ENCODE measurements at regions not wholly inside any gene's neighbourhood (a gene's known extent, or its start where the extent isn't known, plus 50 kb on each side); places are given as distances from the start of the nearest gene placed in this dataset.

DNA sequence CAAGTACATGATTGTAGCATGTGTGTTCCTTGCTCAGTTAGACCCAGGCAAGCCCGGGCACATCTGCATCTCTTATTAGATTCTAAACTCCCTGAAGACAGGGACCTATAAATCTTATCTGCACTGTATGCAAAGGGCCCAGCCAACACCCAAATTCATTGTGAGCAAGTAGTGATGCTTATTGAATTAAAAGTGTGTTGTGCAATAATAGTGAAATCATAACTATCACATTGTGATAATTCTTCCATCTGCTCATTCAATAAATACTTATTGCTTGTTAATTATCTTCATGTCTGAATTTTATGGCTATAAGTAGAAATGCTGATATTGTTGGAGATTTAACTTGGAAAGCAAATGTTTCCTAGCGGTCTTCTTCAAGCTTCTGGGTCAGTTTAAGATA lies 387.5 kb downstream of the SLC4A3 start:
- Mint-ChIP-seq H3K4me1 (no peaks in the 10 kb centered on the region), H3K27ac (no peak overlapping the region), H3K36me3 (ENCODE audit: insufficient read depth in 1 of 3, low read depth in 3 of 3) (no peaks in the 10 kb centered on the region), H3K9me3 (no peaks in the 10 kb centered on the region; a peak in 1 of 5 replicates), H3K27me3 (ENCODE audit: low read depth) (no peaks in the 10 kb centered on the region), H3K4me3 (no peak overlapping the region)
- Histone ChIP-seq H4K5ac (ENCODE audit: insufficient read length, low read depth, low read length) (no peak overlapping the region), H2BK15ac (ENCODE audit: low read depth, low read length) (no peak overlapping the region), H3K79me2 (ENCODE audit: insufficient read depth, low read length) (no peaks in the 10 kb centered on the region), H3K23me2 (ENCODE audit: insufficient read length, low read depth, low read length, poor library complexity, severe bottlenecking) (no peaks in the 10 kb centered on the region), H4K20me1 (ENCODE audit: control insufficient read depth, insufficient read depth, insufficient read length) (no peaks in the 10 kb centered on the region), H3K27me3 (ENCODE audit: insufficient read depth, low read length) (no peaks in the 10 kb centered on the region), H3K56ac (ENCODE audit: insufficient read length, low read depth, low read length) (no peak overlapping the region), H3K4ac (ENCODE audit: low read depth, low read length) (no peak overlapping the region), H3K23ac (ENCODE audit: insufficient read length, low read depth, low read length) (no peak overlapping the region), H4K8ac (replicated peaks; ENCODE audit: insufficient read length, low read depth, low read length) (no peak overlapping the region), H3K79me1 (ENCODE audit: insufficient read depth, low read depth, low read length, poor library complexity, severe bottlenecking) (no peaks in the 10 kb centered on the region), H3K9me3 (ENCODE audit: control insufficient read depth, low read depth, low read length) (no peaks in the 10 kb centered on the region), H3K9ac (ENCODE audit: extremely low read depth, insufficient read length, low read length) (no peak overlapping the region), H2BK20ac (ENCODE audit: low read depth, low read length, poor library complexity, severe bottlenecking) (no peak overlapping the region), H3K18ac (ENCODE audit: insufficient read length, low read depth, low read length) (no peak overlapping the region), H3K4me1 (ENCODE audit: insufficient read depth, low read length) (no peaks in the 10 kb centered on the region), H2BK5ac (ENCODE audit: insufficient read length, low read length) (no peak overlapping the region), H3T11ph (ENCODE audit: low read length) (no peak overlapping the region), H3K27ac (ENCODE audit: insufficient read length, low read depth, low read length) (no peak overlapping the region), H2BK120ac (ENCODE audit: low read depth, low read length, poor library complexity, severe bottlenecking) (no peak overlapping the region), H3K14ac (ENCODE audit: insufficient read depth, low read length) (no peak overlapping the region), H2AFZ (ENCODE audit: low read length) (no peak overlapping the region), H3K4me2 (ENCODE audit: insufficient read depth, insufficient read length, low read length) (no peak overlapping the region), H2BK12ac (ENCODE audit: insufficient read length, low read depth, low read length) (no peak overlapping the region), H4K91ac (ENCODE audit: insufficient read length, low read depth, low read length) (no peak overlapping the region), H2AK5ac (ENCODE audit: insufficient read length, low read length) (no peak overlapping the region)
- no peak for DNase-seq
- TF ChIP-seq, protein P1, sequence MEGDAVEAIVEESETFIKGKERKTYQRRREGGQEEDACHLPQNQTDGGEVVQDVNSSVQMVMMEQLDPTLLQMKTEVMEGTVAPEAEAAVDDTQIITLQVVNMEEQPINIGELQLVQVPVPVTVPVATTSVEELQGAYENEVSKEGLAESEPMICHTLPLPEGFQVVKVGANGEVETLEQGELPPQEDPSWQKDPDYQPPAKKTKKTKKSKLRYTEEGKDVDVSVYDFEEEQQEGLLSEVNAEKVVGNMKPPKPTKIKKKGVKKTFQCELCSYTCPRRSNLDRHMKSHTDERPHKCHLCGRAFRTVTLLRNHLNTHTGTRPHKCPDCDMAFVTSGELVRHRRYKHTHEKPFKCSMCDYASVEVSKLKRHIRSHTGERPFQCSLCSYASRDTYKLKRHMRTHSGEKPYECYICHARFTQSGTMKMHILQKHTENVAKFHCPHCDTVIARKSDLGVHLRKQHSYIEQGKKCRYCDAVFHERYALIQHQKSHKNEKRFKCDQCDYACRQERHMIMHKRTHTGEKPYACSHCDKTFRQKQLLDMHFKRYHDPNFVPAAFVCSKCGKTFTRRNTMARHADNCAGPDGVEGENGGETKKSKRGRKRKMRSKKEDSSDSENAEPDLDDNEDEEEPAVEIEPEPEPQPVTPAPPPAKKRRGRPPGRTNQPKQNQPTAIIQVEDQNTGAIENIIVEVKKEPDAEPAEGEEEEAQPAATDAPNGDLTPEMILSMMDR (conservative IDR thresholded peaks at IDR 0.05), result no peak
- WGBS (ENCODE audit: extremely low coverage, insufficient read length, low lambda C conversion rate), result no CpG with 5 or more reads among the region's 2 CpGs
